Panc1 (cell line): ENCODE measurements at regions not wholly inside any gene's neighbourhood (a gene's known extent, or its start where the extent isn't known, plus 50 kb on each side); places are given as distances from the start of the nearest gene placed in this dataset.

Source experiments
- ATAC-seq: fragments of 200-7000 bp; cut with Tn5 transposase; 2 replicates; pipeline ENCODE4 v1.9.1; 2020; ENCODE audit warnings: mild to moderate bottlenecking, moderate library complexity
- BruUV-seq: library from RNA; stranded (reverse); fragments of 400-500 nt; replicated peaks from 2 replicates; lab custom pipeline; 2021; lab: Mats Ljungman, UMichigan
- CTCF ChIA-PET: fragments of 300-600 bp; sonication (Branson Sonifier 250); formaldehyde crosslinking; loops from one replicate; lab custom pipeline; 2022; ENCODE audit warnings: antibody characterized with exemption; lab: Charles Lee
- POLR2A ChIA-PET: fragments of 300-600 bp; sonication (Branson Sonifier 250); formaldehyde crosslinking; loops from one replicate; lab custom pipeline; 2022; ENCODE audit warnings: antibody characterized with exemption; lab: Charles Lee
- DNase-seq: peaks from one replicate; pipeline ENCODE4 v3.0.0-alpha.2; 2010; ENCODE audit warnings: low read depth, low spot score
- H3K27ac ChIP-seq: 2 replicates; pipeline ENCODE4 v1.5.1; 2011; ENCODE audit warnings: mild to moderate bottlenecking, low read length, inconsistent platforms
- H3K27me3 ChIP-seq: fragments of 200-500 bp; sonication (Bioruptor generic); 2 replicates; pipeline ENCODE4 v1.6.0; 2014; ENCODE audit warnings: low read length, inconsistent platforms; ENCODE audit not compliant: control insufficient read depth, insufficient read depth
- H3K36me3 ChIP-seq: fragments of 200-500 bp; sonication (Bioruptor generic); 2 replicates; pipeline ENCODE4 v1.5.1; 2014; ENCODE audit warnings: inconsistent platforms, mild to moderate bottlenecking, low read length, moderate library complexity; ENCODE audit not compliant: control insufficient read depth, insufficient read depth
- H3K4me1 ChIP-seq: 2 replicates; pipeline ENCODE4 v1.5.1; 2011; ENCODE audit warnings: inconsistent platforms, mild to moderate bottlenecking, low read length, moderate library complexity; ENCODE audit not compliant: control insufficient read depth, insufficient read depth
- H3K4me3 ChIP-seq, 2 experiments: 2 replicates each; pipeline ENCODE4 v1.5.1; 2011 to 2012; ENCODE audit warnings: low read depth in 2 of 2, low read length in 2 of 2, mild to moderate bottlenecking in 2 of 2, inconsistent platforms in 1 of 2, moderate library complexity in 1 of 2
- H3K9me3 ChIP-seq: fragments of 200-500 bp; sonication (Bioruptor generic); 2 replicates; pipeline ENCODE4 v1.5.1; 2014; ENCODE audit warnings: low read depth, mild to moderate bottlenecking, inconsistent platforms, low read length, moderate library complexity; ENCODE audit not compliant: control insufficient read depth, insufficient read depth
- POLR2AphosphoS5 ChIP-seq: IDR thresholded peaks from 2 replicates; pipeline ENCODE4 v1.6.1; 2012; ENCODE audit warnings: mild to moderate bottlenecking, low read depth, low read length, moderate library complexity
- REST ChIP-seq, 2 experiments: IDR thresholded peaks; 2 replicates each; pipeline ENCODE4 v1.6.1; 2011 to 2012; ENCODE audit warnings: low read depth in 2 of 2, control low read depth in 1 of 2, low read length in 1 of 2, mild to moderate bottlenecking in 1 of 2, moderate library complexity in 1 of 2; ENCODE audit not compliant: insufficient read depth in 1 of 2
- SIN3A ChIP-seq: IDR thresholded peaks from 2 replicates; pipeline ENCODE4 v1.6.1; 2012; ENCODE audit warnings: low read depth, mild to moderate bottlenecking, low read length, moderate library complexity, borderline replicate concordance; ENCODE audit not compliant: insufficient read depth
- TCF7L2 ChIP-seq: IDR thresholded peaks from 2 replicates; pipeline ENCODE4 v1.6.1; 2011; ENCODE audit warnings: mild to moderate bottlenecking, low read depth, low read length, inconsistent platforms
- in situ Hi-C: cut with HindIII; loops from 2 replicates; pipeline ENCODE4 v1.10.0; 2016; ENCODE audit warnings: low sequenced_read_pairs, low pct_unique_long_range_greater_than_20kb
- intact Hi-C: fragments of 100-400 bp; cut with micrococcal nuclease; formaldehyde crosslinking; loops from one replicate; pipeline ENCODE4 v1.10.0; 2022; ENCODE audit not compliant: unreplicated experiment
- TF ChIP-seq, protein P1 (sequence below): fragments of 450-650 bp; IDR thresholded peaks from 2 replicates; pipeline ENCODE4 v1.5.1; 2017; ENCODE audit warnings: mild to moderate bottlenecking

- DNase-seq (no peak), ATAC-seq (no peak)
- Histone ChIP-seq H3K4me3 (no peak overlapping the region), H3K4me1 (no peaks in the 10 kb centered on the region), H3K9me3 (peaks cover 7% of the 10 kb centered on the region; the same call in 1 of the 2 replicates), H3K27me3 (no peaks in the 10 kb centered on the region), H3K27ac (no peak overlapping the region), H3K36me3 (no peaks in the 10 kb centered on the region)
- intact Hi-C loops (no loop called here), in situ Hi-C loops (no loop called here)
- ChIA-PET CTCF (no interaction called here), POLR2A (no interaction called here)
- no TSS peak for BruUV-seq
- no peak for TF ChIP-seq TCF7L2
- TF ChIP-seq POLR2AphosphoS5, result no peak
- TF ChIP-seq, protein P1, sequence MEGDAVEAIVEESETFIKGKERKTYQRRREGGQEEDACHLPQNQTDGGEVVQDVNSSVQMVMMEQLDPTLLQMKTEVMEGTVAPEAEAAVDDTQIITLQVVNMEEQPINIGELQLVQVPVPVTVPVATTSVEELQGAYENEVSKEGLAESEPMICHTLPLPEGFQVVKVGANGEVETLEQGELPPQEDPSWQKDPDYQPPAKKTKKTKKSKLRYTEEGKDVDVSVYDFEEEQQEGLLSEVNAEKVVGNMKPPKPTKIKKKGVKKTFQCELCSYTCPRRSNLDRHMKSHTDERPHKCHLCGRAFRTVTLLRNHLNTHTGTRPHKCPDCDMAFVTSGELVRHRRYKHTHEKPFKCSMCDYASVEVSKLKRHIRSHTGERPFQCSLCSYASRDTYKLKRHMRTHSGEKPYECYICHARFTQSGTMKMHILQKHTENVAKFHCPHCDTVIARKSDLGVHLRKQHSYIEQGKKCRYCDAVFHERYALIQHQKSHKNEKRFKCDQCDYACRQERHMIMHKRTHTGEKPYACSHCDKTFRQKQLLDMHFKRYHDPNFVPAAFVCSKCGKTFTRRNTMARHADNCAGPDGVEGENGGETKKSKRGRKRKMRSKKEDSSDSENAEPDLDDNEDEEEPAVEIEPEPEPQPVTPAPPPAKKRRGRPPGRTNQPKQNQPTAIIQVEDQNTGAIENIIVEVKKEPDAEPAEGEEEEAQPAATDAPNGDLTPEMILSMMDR, result no peak
- no peak for TF ChIP-seq SIN3A
- TF ChIP-seq REST (IDR thresholded peaks at IDR 0.05; ENCODE audit: insufficient read depth in 1 of 2, low read depth in 2 of 2, low read length in 1 of 2), result no peak
These were observed 408.8 kb upstream of the KIF2A start for GRCh38 chr5:61897251-61897650.

DNA sequence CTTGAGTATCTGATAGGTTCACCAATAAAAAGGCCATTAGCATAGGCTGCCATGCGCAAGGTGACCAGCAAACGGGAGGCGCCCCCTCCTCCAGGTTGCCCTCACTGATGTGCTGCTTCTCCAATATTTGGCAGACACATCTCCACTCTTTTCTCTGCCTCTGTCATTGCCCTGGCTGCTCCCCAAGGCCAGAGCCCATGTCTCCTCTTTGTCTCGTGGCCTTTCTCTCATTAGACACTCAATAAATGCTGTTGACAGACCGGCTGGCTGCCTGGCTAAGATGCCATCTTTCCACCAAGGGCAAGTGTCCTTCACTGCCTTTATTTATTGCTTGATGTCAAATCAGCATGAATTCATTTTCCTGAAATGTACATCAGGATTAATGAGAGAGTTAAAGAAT lies 404.0 kb upstream of the KIF2A start:
- no peaks in the 10 kb centered on the region for H3K36me3 ChIP-seq
- no peak overlapping the region for H3K27ac ChIP-seq
- no peak for ATAC-seq
- no TSS peak for BruUV-seq
- ChIA-PET CTCF (no interaction called here), POLR2A (no interaction called here)
- in situ Hi-C loops, result no loop called here
- H3K9me3 ChIP-seq, result no peaks in the 10 kb centered on the region
- no peak overlapping the region for H3K4me3 ChIP-seq
- TF ChIP-seq POLR2AphosphoS5 (no peak), REST (IDR thresholded peaks at IDR 0.05; ENCODE audit: insufficient read depth in 1 of 2, low read depth in 2 of 2, low read length in 1 of 2) (no peak), SIN3A (no peak), TCF7L2 (no peak)
- TF ChIP-seq, protein P1, result no peak
- no peaks in the 10 kb centered on the region for H3K27me3 ChIP-seq
- no peak for DNase-seq
- H3K4me1 ChIP-seq, result no peaks in the 10 kb centered on the region
- intact Hi-C loops, result no loop called here
